ENCODE measurements at regions not wholly inside any gene's neighbourhood (a gene's known extent, or its start where the extent isn't known, plus 50 kb on each side); places are given as distances from the start of the nearest gene placed in this dataset.

- no peak for DNase-seq (ENCODE audit: low spot score)
- peaks cover 3% of the 10 kb centered on the region for H3K4me1 Mint-ChIP-seq (ENCODE audit: unreplicated experiment)
- peaks cover 2% of the 10 kb centered on the region for H3K27me3 Mint-ChIP-seq (ENCODE audit: unreplicated experiment)
- no peaks in the 10 kb centered on the region for H3K9me3 Mint-ChIP-seq (ENCODE audit: unreplicated experiment)
- no peak for TF ChIP-seq CTCF (IDR thresholded peaks at IDR 0.05; ENCODE audit: unreplicated experiment)
- no peak overlapping the region for H3K27ac Mint-ChIP-seq (ENCODE audit: unreplicated experiment)
- H3K36me3 Mint-ChIP-seq (ENCODE audit: low read depth, unreplicated experiment): no peaks in the 10 kb centered on the region
- H3K4me3 Mint-ChIP-seq (ENCODE audit: unreplicated experiment): no peak overlapping the region
These were observed 596.5 kb downstream of the MED13L start for GRCh38 chr12:115680967-115681366.

GRCh38 chr12:115672506-115673080 is 604.9 kb downstream of the MED13L start:
- TF ChIP-seq CTCF (IDR thresholded peaks at IDR 0.05; ENCODE audit: unreplicated experiment): no peak
- H3K27me3 Mint-ChIP-seq (ENCODE audit: unreplicated experiment): peaks cover 2% of the 10 kb centered on the region

GRCh38 chr12:115672086-115672485 is 605.4 kb downstream of the MED13L start:
- H3K36me3 Mint-ChIP-seq (ENCODE audit: low read depth, unreplicated experiment): no peaks in the 10 kb centered on the region

More at GRCh38 chr12:115672506-115673080, 604.9 kb downstream of the MED13L start:
- no peak for DNase-seq (ENCODE audit: low spot score)
- Mint-ChIP-seq H3K4me1 (ENCODE audit: unreplicated experiment) (no peaks in the 10 kb centered on the region), H3K4me3 (ENCODE audit: unreplicated experiment) (no peak overlapping the region), H3K27ac (ENCODE audit: unreplicated experiment) (no peak overlapping the region), H3K36me3 (ENCODE audit: low read depth, unreplicated experiment) (no peaks in the 10 kb centered on the region), H3K9me3 (ENCODE audit: unreplicated experiment) (no peaks in the 10 kb centered on the region)

GRCh38 chr12:115670869-115671268 is 606.6 kb downstream of the MED13L start:
- peaks cover 2% of the 10 kb centered on the region for H3K27me3 Mint-ChIP-seq (ENCODE audit: unreplicated experiment)
- DNase-seq (ENCODE audit: low spot score): no peak
- TF ChIP-seq CTCF (IDR thresholded peaks at IDR 0.05; ENCODE audit: unreplicated experiment): no peak
- no peak overlapping the region for H3K27ac Mint-ChIP-seq (ENCODE audit: unreplicated experiment)
- H3K4me3 Mint-ChIP-seq (ENCODE audit: unreplicated experiment): no peak overlapping the region
- no peaks in the 10 kb centered on the region for H3K9me3 Mint-ChIP-seq (ENCODE audit: unreplicated experiment)
- H3K4me1 Mint-ChIP-seq (ENCODE audit: unreplicated experiment): no peaks in the 10 kb centered on the region
- H3K36me3 Mint-ChIP-seq (ENCODE audit: low read depth, unreplicated experiment): no peaks in the 10 kb centered on the region

More at GRCh38 chr12:115672086-115672485, 605.4 kb downstream of the MED13L start:
- DNase-seq (ENCODE audit: low spot score): no peak
- no peak for TF ChIP-seq CTCF (IDR thresholded peaks at IDR 0.05; ENCODE audit: unreplicated experiment)
- peaks cover 2% of the 10 kb centered on the region for H3K27me3 Mint-ChIP-seq (ENCODE audit: unreplicated experiment)
- no peak overlapping the region for H3K4me3 Mint-ChIP-seq (ENCODE audit: unreplicated experiment)
- no peak overlapping the region for H3K27ac Mint-ChIP-seq (ENCODE audit: unreplicated experiment)
- H3K9me3 Mint-ChIP-seq (ENCODE audit: unreplicated experiment): no peaks in the 10 kb centered on the region
- no peaks in the 10 kb centered on the region for H3K4me1 Mint-ChIP-seq (ENCODE audit: unreplicated experiment)

- no peak for DNase-seq (ENCODE audit: low spot score)
- Mint-ChIP-seq H3K9me3 (ENCODE audit: unreplicated experiment) (no peaks in the 10 kb centered on the region), H3K4me3 (ENCODE audit: unreplicated experiment) (no peak overlapping the region), H3K36me3 (ENCODE audit: low read depth, unreplicated experiment) (no peaks in the 10 kb centered on the region), H3K4me1 (ENCODE audit: unreplicated experiment) (no peaks in the 10 kb centered on the region), H3K27ac (ENCODE audit: unreplicated experiment) (no peak overlapping the region), H3K27me3 (ENCODE audit: unreplicated experiment) (peaks cover 2% of the 10 kb centered on the region)
- TF ChIP-seq CTCF (IDR thresholded peaks at IDR 0.05; ENCODE audit: unreplicated experiment): no peak
These were observed 610.4 kb downstream of the MED13L start for GRCh38 chr12:115667116-115667515.
